ENCODE measurements at regions not wholly inside any gene's neighbourhood (a gene's known extent, or its start where the extent isn't known, plus 50 kb on each side); places are given as distances from the start of the nearest gene placed in this dataset.

- no peak for TF ChIP-seq SUZ12 (IDR thresholded peaks at IDR 0.05; ENCODE audit: extremely low read depth, insufficient read depth, insufficient read length)
- no peak for TF ChIP-seq ZNF274 (IDR thresholded peaks at IDR 0.05; ENCODE audit: low read depth, low read length)
- no peak for TF ChIP-seq YY1 (IDR thresholded peaks at IDR 0.05; ENCODE audit: insufficient read depth, insufficient read length)
These were observed 245.8 kb upstream of the RMST start for GRCh38 chr12:97216848-97217247.
